Astrocyte of the spinal cord (primary cell): ENCODE measurements at regions not wholly inside any gene's neighbourhood (a gene's known extent, or its start where the extent isn't known, plus 50 kb on each side); places are given as distances from the start of the nearest gene placed in this dataset.
"Not testable (repeated sequence)": the region's sequence is repeated elsewhere in the genome, so short reads cannot be mapped to it uniquely, and the experiment has no call there.

Source experiments
- DNase-seq: peaks from one replicate; pipeline ENCODE4 v3.0.0; 2011; ENCODE audit warnings: low read depth, low spot score
- H3K4me3 ChIP-seq: 2 replicates; pipeline ENCODE4 v1.5.1; 2011; ENCODE audit warnings: low read depth, mild to moderate bottlenecking, low read length, moderate library complexity
- CTCF ChIP-seq: IDR thresholded peaks from 2 replicates; pipeline ENCODE4 v1.5.1; 2012; ENCODE audit warnings: low read depth, mild to moderate bottlenecking, low read length, inconsistent platforms
- in situ Hi-C: cut with HindIII; loops from 2 replicates; pipeline ENCODE4 v1.10.0; 2017; ENCODE audit warnings: low sequenced_read_pairs

GRCh38 chr1:79896140-79896539 lies 889.6 kb upstream of the ADGRL4 start:
- in situ Hi-C loops = no loop called here
- H3K4me3 ChIP-seq = no peak overlapping the region
- TF ChIP-seq CTCF = no peak
- no peak for DNase-seq

GRCh38 chr1:79895573-79895972 lies 889.0 kb upstream of the ADGRL4 start:
- H3K4me3 ChIP-seq = no peak overlapping the region
- TF ChIP-seq CTCF = no peak
- DNase-seq = no peak
- in situ Hi-C loops = no loop called here

GRCh38 chr1:79894129-79894528 lies 887.6 kb upstream of the ADGRL4 start:
- DNase-seq, in situ Hi-C loops: not testable (repeated sequence)

GRCh38 chr1:79887059-79887458 lies 880.5 kb upstream of the ADGRL4 start:
- in situ Hi-C loops = no loop called here
- no peak for TF ChIP-seq CTCF
- DNase-seq = no peak
- no peak overlapping the region for H3K4me3 ChIP-seq

More at GRCh38 chr1:79894129-79894528, 887.6 kb upstream of the ADGRL4 start:
- not testable (repeated sequence) for H3K4me3 ChIP-seq

- no peak for TF ChIP-seq CTCF
- no peak for DNase-seq
- no peak overlapping the region for H3K4me3 ChIP-seq
- in situ Hi-C loops = no loop called here
These were observed 878.6 kb upstream of the ADGRL4 start for GRCh38 chr1:79885101-79885500.

GRCh38 chr1:79877086-79877485 lies 870.6 kb upstream of the ADGRL4 start:
- H3K4me3 ChIP-seq = no peak overlapping the region
- DNase-seq = no peak
- in situ Hi-C loops = no loop called here
- TF ChIP-seq CTCF = no peak

- no peak for TF ChIP-seq CTCF
- in situ Hi-C loops = no loop called here
- H3K4me3 ChIP-seq = no peak overlapping the region
- no peak for DNase-seq
These were observed 868.7 kb upstream of the ADGRL4 start for GRCh38 chr1:79875187-79875586.
